OCI-M2 (cell line): ENCODE measurements at regions not wholly inside any gene's neighbourhood (a gene's known extent, or its start where the extent isn't known, plus 50 kb on each side); places are given as distances from the start of the nearest gene placed in this dataset.

ENCODE experiments used
- DNase-seq: peaks from one replicate; lab custom pipeline; 2025; ENCODE audit not compliant: unreplicated experiment; lab: John Stamatoyannopoulos, UW

DNA sequence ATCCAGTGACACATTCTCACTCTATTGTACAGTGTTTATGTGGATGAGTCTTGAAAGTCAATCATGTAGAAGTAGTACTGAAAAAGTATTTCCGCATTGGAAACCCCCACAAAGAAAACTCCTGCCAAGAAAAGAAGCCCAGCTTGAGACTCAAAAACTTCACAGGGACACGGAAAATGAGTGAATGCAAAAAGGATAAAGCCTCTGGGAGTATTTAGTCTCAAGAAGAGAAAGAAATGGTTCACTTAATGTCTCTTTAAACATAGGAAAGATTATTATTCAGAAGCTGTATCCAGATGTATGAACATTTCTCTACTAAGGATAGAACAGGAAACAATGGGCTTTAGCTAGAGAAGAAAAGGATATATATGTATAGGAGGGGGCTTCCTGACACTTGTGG is 304.5 kb downstream of the BARHL2 start:
- DNase-seq = no peak

GRCh38 chr1:90411185-90411584 is 305.9 kb downstream of the BARHL2 start:
- DNase-seq = no peak

DNA sequence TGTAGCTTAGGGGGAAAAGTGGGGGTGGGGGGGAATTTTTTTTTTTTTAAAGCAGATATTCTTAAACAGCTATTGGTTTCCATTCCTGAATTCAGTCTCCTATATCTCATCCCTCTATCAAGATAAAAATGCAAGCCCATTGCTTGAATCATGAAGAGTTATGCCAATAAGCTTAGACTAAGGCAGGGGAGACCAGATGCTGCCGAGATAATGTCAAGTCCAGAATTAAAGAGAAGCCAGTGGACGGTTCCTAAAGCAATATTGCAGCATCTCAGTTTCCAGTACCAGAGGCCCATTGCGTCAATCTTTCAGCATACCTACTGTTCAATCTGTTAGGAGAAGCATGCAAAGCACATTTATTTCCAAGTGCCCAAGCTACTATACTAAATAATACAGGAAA is 309.4 kb downstream of the BARHL2 start:
- DNase-seq = no peak

- DNase-seq = no peak
Observed at GRCh38 chr1:90405726-90406125, 311.4 kb downstream of the BARHL2 start.

GRCh38 chr1:90402893-90403849 is 313.9 kb downstream of the BARHL2 start:
- DNase-seq = no peak

GRCh38 chr1:90400131-90400530 is 317.0 kb downstream of the BARHL2 start:
- DNase-seq = no peak

DNA sequence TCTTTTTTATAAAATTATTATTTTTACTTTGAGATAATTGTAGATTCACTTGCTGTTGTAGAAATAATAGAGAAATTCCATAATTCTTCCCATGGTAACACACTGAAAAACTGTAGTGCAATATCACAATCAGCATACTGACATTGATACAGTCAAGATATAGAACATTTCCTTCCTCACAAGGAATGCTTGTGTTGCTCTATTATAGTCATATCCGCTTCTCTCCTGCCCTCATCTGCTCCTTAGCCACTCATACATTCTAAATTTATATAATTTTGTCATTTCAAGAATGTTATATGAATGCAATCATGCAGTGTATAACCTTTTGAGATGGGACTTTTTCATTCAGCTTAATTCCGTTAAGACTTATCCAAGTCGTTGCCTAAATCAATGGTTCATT is 320.2 kb downstream of the BARHL2 start:
- no peak for DNase-seq

DNA sequence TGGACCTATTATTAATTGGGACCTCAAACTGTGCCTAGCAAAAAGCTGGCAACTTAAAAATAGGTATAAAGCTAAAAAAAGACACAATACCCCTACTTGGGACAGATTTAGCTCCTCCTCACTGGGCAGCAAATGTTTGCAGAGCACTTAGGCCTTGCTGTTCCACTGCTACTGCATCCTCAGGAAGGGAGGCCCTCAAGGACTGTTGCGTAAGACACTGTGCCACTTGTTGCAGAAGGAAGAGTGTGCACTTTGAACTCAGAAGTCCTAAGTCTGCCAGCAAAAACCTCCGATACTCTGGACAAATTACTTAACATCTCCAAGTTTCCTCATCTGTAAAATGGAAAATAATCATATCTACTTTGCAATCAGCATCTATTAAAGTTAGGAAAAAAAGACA is 322.9 kb downstream of the BARHL2 start:
- DNase-seq = no peak

- DNase-seq = no peak
Observed at GRCh38 chr1:90393025-90393424, 324.1 kb downstream of the BARHL2 start.

DNA sequence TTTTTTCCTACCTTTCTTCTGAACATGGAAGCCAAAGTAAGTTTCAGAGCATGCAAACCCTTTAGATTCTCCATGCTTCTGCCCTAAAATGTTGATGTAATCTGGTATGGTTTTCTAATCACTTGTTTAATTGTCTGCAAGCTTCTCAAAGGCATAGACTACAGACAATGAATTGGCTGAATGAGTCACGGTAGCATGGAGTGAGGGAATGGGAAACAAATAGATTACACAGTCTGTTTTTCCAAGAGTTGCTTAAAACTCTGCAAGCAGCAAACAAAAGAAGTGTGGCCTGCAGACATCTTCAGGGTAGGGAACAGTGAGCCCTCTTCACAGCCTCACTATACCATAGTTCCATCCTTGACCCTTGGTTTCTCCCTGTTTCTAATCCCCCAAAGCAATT is 326.0 kb downstream of the BARHL2 start:
- DNase-seq = no peak

DNA sequence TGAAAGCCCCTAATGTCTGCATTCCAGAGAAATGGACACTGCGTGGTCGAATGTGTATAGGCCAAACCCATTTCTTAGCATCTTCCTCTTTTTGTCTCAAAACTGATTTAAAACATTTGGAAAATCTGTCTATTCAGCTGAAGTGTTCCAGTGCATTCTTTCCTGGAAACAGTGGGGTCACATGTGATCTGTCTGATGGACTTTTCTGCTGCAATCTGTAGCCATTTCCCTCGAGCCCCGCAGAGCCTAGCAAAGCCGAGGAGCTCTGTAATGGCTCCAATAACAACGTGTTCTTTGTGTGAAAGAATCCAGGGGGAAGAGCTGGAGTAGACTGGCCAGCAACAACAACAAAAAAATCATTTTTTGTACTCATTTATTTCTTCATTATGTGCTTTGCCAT is 329.3 kb downstream of the BARHL2 start:
- no peak for DNase-seq

- no peak for DNase-seq
Observed at GRCh38 chr1:90386899-90387720, 330.0 kb downstream of the BARHL2 start.

GRCh38 chr1:90384193-90384592 is 332.9 kb downstream of the BARHL2 start:
- DNase-seq = no peak

- DNase-seq = no peak
Observed at GRCh38 chr1:90382161-90382560, 334.9 kb downstream of the BARHL2 start.

DNA sequence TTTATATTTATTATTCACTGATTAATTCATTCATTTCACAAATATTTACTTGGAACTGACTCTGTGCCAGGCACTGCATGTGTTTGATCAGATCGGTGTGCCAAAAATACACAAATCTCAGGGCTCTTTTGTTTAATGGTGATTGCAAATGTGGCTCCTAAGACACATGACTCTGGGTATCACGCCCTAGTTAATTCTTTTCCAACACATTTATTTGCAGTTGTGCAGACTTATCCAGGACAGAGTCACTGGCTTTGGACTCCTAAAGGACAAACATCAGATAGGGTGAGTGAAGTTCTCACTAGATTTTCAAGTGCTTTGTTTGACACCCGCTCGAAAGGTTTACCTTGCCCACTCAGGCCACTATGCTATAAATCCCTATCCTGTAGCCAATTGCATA is 335.5 kb downstream of the BARHL2 start:
- DNase-seq = no peak

DNA sequence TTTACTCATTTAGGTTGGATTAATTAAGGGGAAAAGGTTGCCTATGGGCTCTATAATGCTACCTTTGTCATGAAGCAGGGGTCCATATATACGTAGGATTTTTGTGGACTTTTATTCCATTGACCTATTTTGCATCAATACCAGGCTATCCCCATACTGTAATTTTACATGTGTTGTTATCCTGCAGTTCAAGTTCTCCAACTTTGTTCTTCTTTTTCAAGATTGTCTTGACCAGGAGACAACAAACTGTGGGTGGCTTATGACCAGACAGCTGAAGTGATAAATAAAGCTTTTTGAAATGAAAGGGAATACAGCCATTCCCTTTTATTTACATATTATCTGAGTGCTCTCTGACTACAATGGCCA is 345.7 kb downstream of the BARHL2 start:
- no peak for DNase-seq

DNA sequence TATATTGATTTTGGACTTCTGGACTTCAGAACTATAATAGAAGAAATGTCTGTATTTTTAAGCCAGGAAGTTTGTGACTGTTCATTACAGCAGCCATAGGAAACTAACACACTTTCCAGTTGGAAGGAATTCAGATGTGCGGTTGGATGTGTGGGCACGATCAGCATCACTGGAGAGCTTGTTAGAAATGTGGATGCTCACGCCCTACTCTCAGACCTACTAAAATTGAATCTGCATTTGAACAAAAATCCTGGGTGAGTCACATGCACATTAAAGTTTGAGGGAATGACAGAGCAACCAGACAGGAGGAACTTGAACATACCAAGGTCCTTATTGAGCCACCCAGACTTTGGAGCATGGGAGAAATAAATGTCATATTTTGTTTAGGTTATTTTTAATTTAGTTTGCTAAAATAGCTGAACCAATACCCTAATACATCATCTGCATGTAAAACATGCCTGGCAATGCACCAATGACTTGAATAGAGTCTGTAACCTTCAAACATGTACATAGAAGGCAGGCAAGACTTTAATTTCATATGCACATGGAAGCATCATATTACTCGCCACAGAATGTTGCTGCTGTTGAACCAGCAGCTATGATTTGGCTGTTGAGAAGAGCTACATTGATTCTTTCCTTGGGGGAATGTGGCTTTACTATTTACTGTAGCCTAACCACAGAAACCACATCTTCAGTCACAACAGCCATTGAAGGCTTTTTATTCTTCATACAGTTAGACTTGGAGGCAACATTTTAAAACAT is 346.2 kb downstream of the BARHL2 start:
- no peak for DNase-seq

GRCh38 chr1:90362163-90362562 is 354.9 kb downstream of the BARHL2 start:
- no peak for DNase-seq

- DNase-seq = no peak
Observed at GRCh38 chr1:90361026-90361425, 356.1 kb downstream of the BARHL2 start.

- no peak for DNase-seq
Observed at GRCh38 chr1:90359994-90360393, 357.1 kb downstream of the BARHL2 start.

DNA sequence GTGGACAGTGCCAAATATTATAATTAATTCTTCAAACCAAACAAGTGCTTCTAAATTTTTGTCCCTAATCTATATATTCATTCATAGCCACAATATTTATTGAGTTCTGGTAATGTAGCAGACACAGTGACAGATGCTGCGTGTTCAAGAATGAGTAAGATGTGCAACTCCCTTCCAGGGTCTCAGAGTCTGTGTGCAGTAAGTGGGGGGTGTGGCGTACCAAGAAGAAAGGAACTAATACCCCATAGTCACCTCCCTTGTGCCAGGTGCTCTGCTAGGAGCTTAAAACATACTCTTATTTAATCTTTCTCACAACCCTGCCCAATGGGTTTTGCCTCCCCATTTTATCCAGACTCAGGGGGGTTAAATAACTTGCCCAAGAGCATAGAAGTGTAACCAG is 358.7 kb downstream of the BARHL2 start:
- no peak for DNase-seq
